ENCODE measurements at regions not wholly inside any gene's neighbourhood (a gene's known extent, or its start where the extent isn't known, plus 50 kb on each side); places are given as distances from the start of the nearest gene placed in this dataset.

GRCh38 chr13:50672025-50672424 is 171.5 kb downstream of the DLEU7 start:
- no peak for TF ChIP-seq CTCF (IDR thresholded peaks at IDR 0.05)
- TF ChIP-seq POLR2AphosphoS5 (IDR thresholded peaks at IDR 0.05): no peak
